PC-9 (cell line): ENCODE measurements at regions not wholly inside any gene's neighbourhood (a gene's known extent, or its start where the extent isn't known, plus 50 kb on each side); places are given as distances from the start of the nearest gene placed in this dataset.

ENCODE experiments used
- BruUV-seq: library from RNA; stranded (reverse); fragments of 400-500 nt; replicated peaks from 2 replicates; lab custom pipeline; 2021; lab: Mats Ljungman, UMichigan
- CTCF ChIA-PET: fragments of 300-600 bp; sonication (Branson Sonifier 250); formaldehyde crosslinking; loops from one replicate; lab custom pipeline; 2022; ENCODE audit warnings: antibody characterized with exemption; lab: Charles Lee
- POLR2A ChIA-PET: fragments of 300-600 bp; sonication (Branson Sonifier 250); formaldehyde crosslinking; loops from one replicate; lab custom pipeline; 2022; ENCODE audit warnings: antibody characterized with exemption; ENCODE audit not compliant: unreplicated experiment; lab: Charles Lee
- DNase-seq, 2 experiments: peaks; one replicate each; pipeline versions ENCODE4 v3.0.0 to v3.0.0-alpha.2; 2015 to 2022; ENCODE audit warnings: mixed read lengths in 1 of 2
- H2AFZ ChIP-seq: fragments of 200-600 bp; sonication (generic); 2 replicates; pipeline ENCODE4 v1.8.1; 2017; ENCODE audit warnings: antibody characterized with exemption
- H3F3A ChIP-seq: fragments of 200-600 bp; sonication (generic); 2 replicates; pipeline ENCODE4 v1.8.1; 2017; ENCODE audit warnings: antibody characterized with exemption, mild to moderate bottlenecking, low read depth; ENCODE audit not compliant: insufficient read depth
- H3K27ac ChIP-seq: fragments of 200-600 bp; sonication (generic); 2 replicates; pipeline ENCODE4 v1.6.1; 2016; ENCODE audit warnings: mixed run types
- H3K27me3 ChIP-seq: fragments of 200-600 bp; sonication (generic); 2 replicates; pipeline ENCODE4 v1.6.1; 2016; ENCODE audit warnings: low read depth, mixed run types; ENCODE audit not compliant: insufficient read depth
- H3K36me3 ChIP-seq: fragments of 200-600 bp; sonication (generic); 2 replicates; pipeline ENCODE4 v1.6.1; 2016; ENCODE audit warnings: low read depth, mixed run types
- H3K4me1 ChIP-seq: fragments of 200-600 bp; sonication (generic); replicated peaks from 2 replicates; pipeline ENCODE4 v1.6.1; 2016; ENCODE audit warnings: mixed run types; ENCODE audit not compliant: insufficient read depth
- H3K4me2 ChIP-seq: fragments of 200-600 bp; sonication (generic); 2 replicates; pipeline ENCODE4 v1.6.1; 2017; ENCODE audit warnings: mixed run types
- H3K4me3 ChIP-seq: fragments of 200-600 bp; sonication (generic); 2 replicates; pipeline ENCODE4 v1.6.1; 2016; ENCODE audit warnings: mixed run types
- H3K79me2 ChIP-seq: fragments of 200-600 bp; sonication (generic); 2 replicates; pipeline ENCODE4 v1.6.1; 2017; ENCODE audit warnings: low read depth, mixed run types
- H3K9me2 ChIP-seq: fragments of 200-600 bp; sonication (generic); 2 replicates; pipeline ENCODE4 v1.8.1; 2017; ENCODE audit warnings: mild to moderate bottlenecking; ENCODE audit not compliant: insufficient read depth
- H3K9me3 ChIP-seq: fragments of 200-600 bp; sonication (generic); 2 replicates; pipeline ENCODE4 v1.8.1; 2016; ENCODE audit warnings: low read depth; ENCODE audit not compliant: insufficient read depth
- H4K20me1 ChIP-seq: fragments of 200-600 bp; sonication (generic); 2 replicates; pipeline ENCODE4 v1.8.1; 2017; ENCODE audit not compliant: insufficient read depth
- EZH2 ChIP-seq: fragments of 200-600 bp; sonication (generic); IDR thresholded peaks from 2 replicates; pipeline ENCODE4 v1.8.0; 2017; ENCODE audit warnings: antibody characterized with exemption, low read depth
- intact Hi-C: fragments of 100-400 bp; cut with micrococcal nuclease; formaldehyde crosslinking; loops from one replicate; pipeline ENCODE4 v1.10.0; 2022; ENCODE audit not compliant: unreplicated experiment
- TF ChIP-seq, protein P1 (sequence below): fragments of 200-600 bp; sonication (generic); conservative IDR thresholded peaks from 2 replicates; pipeline ENCODE4 v1.6.1; 2017; ENCODE audit warnings: mixed run types, antibody characterized with exemption, mild to moderate bottlenecking, moderate library complexity

DNA sequence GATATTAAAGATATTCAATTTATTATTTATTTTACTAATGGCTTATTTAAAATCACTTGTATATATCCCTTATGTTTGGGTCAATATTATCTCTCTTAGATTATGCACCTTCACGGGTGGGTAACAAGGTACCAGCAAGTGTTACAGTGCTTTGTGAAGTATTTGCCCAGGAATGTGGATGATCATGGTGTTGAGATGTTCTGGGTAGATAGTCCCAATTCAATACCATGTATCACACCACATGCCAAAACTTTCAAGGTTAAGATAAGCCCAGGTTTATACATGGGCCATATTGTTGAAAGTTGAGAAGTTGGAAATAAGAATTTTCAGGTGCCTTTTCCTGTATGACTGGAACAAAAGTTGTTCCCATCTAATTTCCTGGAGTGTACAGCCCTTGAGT, 131.3 kb upstream of the RASSF8 start:
- Histone ChIP-seq H3K4me1 (peaks cover 21% of the 10 kb centered on the region), H3K4me3 (no peak overlapping the region), H3K27me3 (no peaks in the 10 kb centered on the region), H2AFZ (no peak overlapping the region), H3K9me2 (no peaks in the 10 kb centered on the region), H3F3A (peaks cover 12% of the 10 kb centered on the region), H3K27ac (no peak overlapping the region), H3K9me3 (0 out of 2 replicates have a peak, but pooled peaks cover 4% of the 10 kb centered on the region), H3K79me2 (no peaks in the 10 kb centered on the region), H3K4me2 (no peak overlapping the region), H4K20me1 (no peaks in the 10 kb centered on the region), H3K36me3 (no peaks in the 10 kb centered on the region)
- intact Hi-C loops, result no loop called here
- no peak for TF ChIP-seq EZH2
- TF ChIP-seq, protein P1, sequence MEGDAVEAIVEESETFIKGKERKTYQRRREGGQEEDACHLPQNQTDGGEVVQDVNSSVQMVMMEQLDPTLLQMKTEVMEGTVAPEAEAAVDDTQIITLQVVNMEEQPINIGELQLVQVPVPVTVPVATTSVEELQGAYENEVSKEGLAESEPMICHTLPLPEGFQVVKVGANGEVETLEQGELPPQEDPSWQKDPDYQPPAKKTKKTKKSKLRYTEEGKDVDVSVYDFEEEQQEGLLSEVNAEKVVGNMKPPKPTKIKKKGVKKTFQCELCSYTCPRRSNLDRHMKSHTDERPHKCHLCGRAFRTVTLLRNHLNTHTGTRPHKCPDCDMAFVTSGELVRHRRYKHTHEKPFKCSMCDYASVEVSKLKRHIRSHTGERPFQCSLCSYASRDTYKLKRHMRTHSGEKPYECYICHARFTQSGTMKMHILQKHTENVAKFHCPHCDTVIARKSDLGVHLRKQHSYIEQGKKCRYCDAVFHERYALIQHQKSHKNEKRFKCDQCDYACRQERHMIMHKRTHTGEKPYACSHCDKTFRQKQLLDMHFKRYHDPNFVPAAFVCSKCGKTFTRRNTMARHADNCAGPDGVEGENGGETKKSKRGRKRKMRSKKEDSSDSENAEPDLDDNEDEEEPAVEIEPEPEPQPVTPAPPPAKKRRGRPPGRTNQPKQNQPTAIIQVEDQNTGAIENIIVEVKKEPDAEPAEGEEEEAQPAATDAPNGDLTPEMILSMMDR, result no peak
- no peak for DNase-seq
- BruUV-seq, result no TSS peak
- ChIA-PET CTCF (no interaction called here), POLR2A (no interaction called here)

DNA sequence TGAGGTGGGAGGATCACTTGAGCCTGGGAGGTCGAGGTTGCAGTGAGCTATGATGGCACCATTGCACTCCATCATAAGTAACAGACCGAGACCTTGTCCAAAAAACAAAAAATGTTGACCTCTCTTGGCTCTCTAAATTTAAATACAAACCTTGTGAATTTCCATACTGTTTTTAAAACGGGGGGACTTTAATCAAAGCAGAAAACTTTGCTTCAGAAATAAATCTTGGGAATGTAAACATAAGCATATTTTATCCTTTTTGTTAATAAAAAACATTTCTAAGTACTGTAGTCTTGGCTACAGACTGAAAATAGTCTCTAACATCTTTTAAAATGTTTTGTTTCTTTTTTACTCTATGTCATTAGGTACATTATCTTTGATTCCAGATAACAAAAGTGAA, 130.7 kb upstream of the RASSF8 start:
- H3F3A ChIP-seq, result peaks cover 12% of the 10 kb centered on the region
- DNase-seq, result no peak
- no TSS peak for BruUV-seq
- 0 out of 2 replicates have a peak, but pooled peaks cover 4% of the 10 kb centered on the region for H3K9me3 ChIP-seq
- H3K4me3 ChIP-seq, result no peak overlapping the region
- H2AFZ ChIP-seq, result no peak overlapping the region
- ChIA-PET POLR2A (no interaction called here), CTCF (no interaction called here)
- no peak overlapping the region for H3K4me2 ChIP-seq
- no peak overlapping the region for H3K27ac ChIP-seq
- H4K20me1 ChIP-seq, result no peaks in the 10 kb centered on the region
- no peaks in the 10 kb centered on the region for H3K9me2 ChIP-seq
- TF ChIP-seq EZH2, result no peak
- TF ChIP-seq, protein P1, result no peak
- H3K4me1 ChIP-seq, result peaks cover 21% of the 10 kb centered on the region
- H3K36me3 ChIP-seq, result no peaks in the 10 kb centered on the region
- no peaks in the 10 kb centered on the region for H3K79me2 ChIP-seq
- intact Hi-C loops, result loop anchor here (2.0 kb wide), 1 partner anchor 131 kb away; the partner anchor contains the start of gene RASSF8
- no peaks in the 10 kb centered on the region for H3K27me3 ChIP-seq

DNA sequence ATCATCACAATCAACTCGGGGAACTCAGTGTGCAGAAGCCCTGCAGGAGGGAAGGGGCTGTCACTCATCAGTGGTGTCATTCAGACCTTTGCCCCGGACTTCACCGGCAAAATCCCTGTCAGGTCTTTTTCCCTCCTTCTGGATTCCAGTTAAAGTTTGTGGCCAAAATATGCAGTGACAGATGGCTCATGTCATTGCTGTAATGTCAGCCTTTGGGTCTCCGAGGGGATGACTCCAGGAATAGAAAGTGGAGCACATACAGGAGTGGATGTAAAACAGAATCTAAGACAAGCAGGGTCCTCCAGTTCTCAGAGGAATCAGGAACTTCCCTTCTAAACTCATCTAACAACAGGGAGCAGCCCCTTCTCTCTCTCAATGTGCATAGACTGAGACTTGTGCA, 130.3 kb upstream of the RASSF8 start:
- no peak overlapping the region for H3K4me3 ChIP-seq
- ChIA-PET POLR2A (no interaction called here), CTCF (no interaction called here)
- H3K79me2 ChIP-seq, result no peaks in the 10 kb centered on the region
- no peak overlapping the region for H2AFZ ChIP-seq
- TF ChIP-seq EZH2, result no peak
- TF ChIP-seq, protein P1, result no peak
- H3K9me2 ChIP-seq, result no peaks in the 10 kb centered on the region
- intact Hi-C loops, result loop anchor here (2.0 kb wide), 1 partner anchor 131 kb away; the partner anchor contains the start of gene RASSF8
- no peaks in the 10 kb centered on the region for H3K36me3 ChIP-seq
- no peaks in the 10 kb centered on the region for H4K20me1 ChIP-seq
- H3F3A ChIP-seq, result peaks cover 12% of the 10 kb centered on the region
- no peak overlapping the region for H3K4me2 ChIP-seq
- H3K4me1 ChIP-seq, result peaks cover 21% of the 10 kb centered on the region
- H3K9me3 ChIP-seq, result 0 out of 2 replicates have a peak, but pooled peaks cover 4% of the 10 kb centered on the region
- DNase-seq, result no peak
- H3K27me3 ChIP-seq, result no peaks in the 10 kb centered on the region
- no peak overlapping the region for H3K27ac ChIP-seq
- BruUV-seq, result no TSS peak
